ENCODE measurements at regions not wholly inside any gene's neighbourhood (a gene's known extent, or its start where the extent isn't known, plus 50 kb on each side); places are given as distances from the start of the nearest gene placed in this dataset.

DNA sequence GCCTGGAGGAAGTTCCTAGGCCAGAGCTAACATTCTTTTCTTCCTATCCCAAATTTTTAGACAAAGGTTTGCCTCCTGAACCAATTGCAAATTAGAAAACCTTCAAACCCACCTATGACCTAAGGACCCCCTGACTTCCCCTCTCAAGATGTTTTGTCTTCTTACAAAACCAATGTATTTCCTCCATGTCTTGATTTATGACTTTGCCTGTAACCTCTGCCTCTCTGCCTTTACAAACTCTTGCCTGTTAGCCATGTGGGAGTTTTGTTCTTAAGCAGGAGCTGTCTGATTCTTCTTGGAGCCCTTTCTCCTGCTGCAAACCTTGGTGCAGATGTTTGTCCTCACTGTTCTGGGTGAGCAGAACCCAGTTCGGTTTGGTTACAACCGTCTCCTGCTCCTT lies 222.3 kb upstream of the BOD1L1 start:
- DNase-seq (ENCODE audit: low spot score): no peak

DNA sequence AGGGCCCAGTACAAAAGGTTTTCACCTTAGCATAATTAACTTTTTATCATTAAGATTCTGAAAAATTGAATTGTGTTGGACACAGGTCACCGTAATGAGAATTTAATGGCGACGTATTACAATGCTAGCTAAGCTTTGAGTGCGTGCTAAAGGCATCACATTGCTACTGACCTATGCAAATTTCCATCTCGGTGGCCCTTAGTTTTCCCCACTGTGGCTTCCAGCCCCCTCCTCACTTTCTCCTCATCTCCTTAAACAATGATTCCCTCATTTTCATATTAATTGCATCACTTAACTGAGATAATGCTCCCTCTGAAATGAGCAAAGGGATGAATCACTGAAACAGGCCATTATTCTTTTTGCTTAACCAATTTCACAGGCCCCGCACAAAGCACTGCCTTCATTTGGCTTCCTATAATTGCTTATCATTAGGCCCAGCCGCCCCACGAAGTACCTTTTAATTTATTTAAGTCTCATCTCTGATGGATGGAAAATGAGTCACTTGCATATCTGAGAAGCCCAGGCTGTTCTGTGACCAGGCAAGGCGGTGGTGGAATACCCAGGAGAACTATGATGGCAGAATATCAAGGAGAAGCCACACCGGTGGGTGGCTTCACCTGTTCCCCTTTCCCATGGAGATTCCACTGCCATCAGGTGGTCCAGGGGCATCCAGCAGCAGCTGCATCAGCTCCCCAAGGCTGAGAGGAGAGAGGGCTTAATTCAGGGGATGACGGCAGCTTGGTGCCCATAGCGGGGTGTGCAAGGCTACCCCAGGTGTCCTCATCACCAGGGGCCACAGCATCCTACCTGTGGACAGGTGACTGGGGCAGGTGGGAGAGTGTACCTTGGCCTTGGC lies 223.8 kb upstream of the BOD1L1 start:
- no peak for DNase-seq (ENCODE audit: low spot score)

DNA sequence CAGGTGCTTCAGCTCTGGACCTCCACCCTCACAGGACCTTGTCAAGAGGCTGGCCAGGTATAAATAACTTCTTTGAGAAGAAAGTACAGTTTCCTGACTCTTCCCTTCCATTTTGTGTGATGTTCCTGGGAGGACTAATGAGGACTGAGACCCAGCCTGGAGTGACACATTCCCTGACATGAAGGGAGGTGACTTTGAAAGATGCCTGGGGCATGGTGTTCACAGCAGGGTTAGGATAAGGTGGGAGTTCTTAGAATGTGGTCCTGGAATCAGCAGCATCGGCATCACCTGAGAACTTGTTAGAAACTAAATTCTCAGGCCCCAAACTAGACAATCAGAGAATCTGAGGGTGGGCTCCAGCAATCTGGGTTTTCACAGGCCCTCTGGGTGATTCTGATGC lies 224.9 kb upstream of the BOD1L1 start:
- DNase-seq (ENCODE audit: low spot score): no peak

DNA sequence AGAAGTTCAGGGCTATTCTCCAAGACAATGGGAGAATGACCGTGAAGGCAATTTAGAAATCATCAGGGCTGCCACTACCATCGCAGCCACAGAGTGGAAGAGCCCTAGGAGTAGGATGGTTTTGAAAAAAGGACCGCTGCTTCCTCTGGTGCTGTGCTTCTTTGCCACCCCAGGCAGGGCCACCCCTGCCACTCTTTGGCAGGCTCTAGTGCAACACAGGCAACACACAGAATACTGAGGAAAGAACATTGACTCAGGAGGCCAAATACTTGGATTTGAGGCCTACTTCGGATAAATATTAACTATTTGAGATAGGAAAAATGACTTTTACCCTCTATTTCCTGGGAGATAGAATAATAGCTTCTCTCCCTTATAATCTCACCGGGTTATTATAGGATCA lies 228.9 kb upstream of the BOD1L1 start:
- DNase-seq (ENCODE audit: low spot score): no peak

DNA sequence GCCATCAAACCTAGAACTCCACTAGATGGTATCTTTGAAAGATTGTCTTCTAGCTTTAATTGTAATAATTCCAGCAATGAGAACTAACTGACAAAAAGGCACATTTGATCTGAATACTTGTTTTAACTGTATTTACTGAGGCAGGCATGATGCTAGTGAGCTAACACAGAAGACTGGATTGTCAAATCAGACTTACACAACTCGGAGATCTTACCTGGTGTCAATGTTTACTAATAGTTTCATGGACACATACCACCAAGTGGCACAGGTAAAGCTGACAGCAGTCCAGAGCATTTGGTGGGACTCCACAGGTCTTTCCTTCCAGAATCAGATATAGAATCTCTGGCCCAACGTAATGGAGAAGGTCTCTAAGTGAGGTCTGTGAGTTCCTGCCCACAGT lies 229.9 kb upstream of the BOD1L1 start:
- DNase-seq (ENCODE audit: low spot score): no peak

DNA sequence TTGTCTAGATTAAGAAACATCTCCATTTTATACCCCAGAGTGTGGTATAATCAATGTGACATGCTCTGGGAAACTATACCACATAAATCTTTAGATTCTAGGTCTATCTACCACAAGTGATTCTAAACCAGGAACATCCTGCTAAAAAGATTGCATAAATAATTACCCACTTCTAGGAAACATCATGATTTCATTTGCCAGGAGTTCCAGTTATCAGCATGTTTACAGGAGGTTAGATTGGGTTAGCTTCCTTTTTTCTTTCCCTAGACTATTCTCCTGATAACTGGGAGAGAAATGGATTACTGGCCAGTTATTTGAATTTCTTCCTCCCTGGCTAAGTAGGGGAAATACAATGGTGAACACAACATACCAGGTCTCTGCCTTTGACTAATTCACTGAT lies 230.3 kb upstream of the BOD1L1 start:
- no peak for DNase-seq (ENCODE audit: low spot score)

DNA sequence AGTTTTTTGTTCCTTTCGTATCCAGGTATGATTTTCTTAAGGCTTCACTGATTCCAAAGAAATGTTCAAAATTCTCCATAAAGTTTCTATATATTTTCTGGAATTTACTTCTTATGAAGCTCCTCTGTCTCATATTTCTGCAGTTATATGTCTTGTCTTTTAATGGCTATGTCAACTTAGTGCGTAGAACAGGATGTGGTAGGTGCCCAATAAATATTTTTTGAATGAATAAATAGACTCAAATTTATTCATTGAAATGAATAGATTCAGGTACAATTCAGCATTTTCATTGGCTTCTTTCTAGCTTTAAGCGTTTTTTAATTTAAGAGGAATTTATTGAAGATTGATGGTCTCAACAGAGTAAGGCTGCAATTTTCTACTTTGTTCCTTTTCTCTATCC lies 231.9 kb upstream of the BOD1L1 start:
- no peak for DNase-seq (ENCODE audit: low spot score)

DNA sequence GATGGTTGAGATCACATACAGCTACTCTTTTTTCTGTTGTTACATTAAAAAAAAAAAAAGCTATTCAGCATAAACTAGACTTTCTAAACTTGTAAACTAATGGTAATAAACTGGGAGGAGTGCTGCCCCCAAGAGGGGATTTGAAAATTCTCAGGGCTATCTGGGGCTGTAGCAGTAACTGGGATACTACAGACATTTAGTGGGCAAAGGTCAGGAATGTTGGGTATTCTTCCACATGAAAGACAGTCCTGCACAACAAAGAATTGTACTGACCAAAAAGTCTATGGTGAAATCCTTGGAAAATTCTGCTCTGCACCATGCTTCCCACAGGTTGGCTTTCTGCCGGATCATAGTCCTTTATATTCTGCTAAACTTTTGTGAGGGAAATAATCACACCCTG lies 232.6 kb upstream of the BOD1L1 start:
- no peak for DNase-seq (ENCODE audit: low spot score)

DNA sequence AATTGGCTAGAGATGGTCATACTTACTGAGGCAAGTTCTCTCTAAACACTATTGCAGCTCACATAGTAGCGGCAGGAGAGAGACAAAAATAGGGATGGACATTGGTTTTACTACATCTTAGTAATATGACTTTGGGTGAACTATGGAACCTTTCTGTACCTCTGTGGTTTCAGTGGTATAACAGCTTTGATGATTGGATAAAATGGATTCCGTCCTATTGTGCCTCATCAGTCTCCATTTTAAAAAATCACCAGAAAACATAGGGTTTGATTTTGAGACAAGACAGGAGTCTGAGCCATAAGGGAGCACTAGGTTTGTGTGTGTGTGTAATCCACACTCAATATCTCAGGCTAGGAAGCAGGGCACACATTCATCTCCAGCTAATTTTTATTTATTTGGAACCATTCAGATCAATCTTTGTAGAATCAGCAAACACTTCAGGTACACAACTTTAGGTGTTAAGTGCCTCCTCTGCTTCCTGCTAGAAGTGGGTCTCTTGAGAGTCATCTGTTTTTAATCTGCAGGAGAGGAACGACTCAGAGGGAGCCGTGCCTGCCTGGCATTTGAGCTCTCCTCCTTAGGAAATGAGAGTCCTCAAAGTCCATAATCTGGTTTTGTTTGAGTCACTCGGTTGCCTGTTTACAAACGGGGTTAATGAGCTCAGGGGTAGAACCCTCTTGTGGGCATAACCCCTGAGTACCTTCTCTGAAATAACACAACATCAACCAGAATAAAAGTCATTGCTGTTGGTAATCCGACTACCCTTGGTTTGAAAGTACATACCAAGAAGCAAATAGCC lies 238.5 kb upstream of the BOD1L1 start:
- DNase-seq (ENCODE audit: low spot score): no peak

DNA sequence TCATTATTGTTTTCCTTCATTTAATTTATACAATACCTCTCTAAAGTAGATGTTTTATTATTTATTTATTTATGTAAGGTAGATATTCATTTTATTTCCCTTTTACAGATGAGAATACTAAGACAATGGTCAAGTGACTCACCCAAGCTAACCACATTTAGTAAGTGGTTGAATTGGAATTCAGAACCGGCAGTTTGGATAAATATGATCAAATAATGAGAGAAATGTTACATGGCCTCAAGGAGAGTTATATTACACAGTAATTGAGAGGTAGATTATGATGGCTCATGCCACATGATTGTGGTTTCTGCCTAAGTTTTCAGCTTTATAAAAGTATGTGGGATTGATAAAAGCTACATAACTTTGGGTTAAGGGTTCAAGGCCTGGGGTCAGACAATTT lies 239.4 kb upstream of the BOD1L1 start:
- no peak for DNase-seq (ENCODE audit: low spot score)

DNA sequence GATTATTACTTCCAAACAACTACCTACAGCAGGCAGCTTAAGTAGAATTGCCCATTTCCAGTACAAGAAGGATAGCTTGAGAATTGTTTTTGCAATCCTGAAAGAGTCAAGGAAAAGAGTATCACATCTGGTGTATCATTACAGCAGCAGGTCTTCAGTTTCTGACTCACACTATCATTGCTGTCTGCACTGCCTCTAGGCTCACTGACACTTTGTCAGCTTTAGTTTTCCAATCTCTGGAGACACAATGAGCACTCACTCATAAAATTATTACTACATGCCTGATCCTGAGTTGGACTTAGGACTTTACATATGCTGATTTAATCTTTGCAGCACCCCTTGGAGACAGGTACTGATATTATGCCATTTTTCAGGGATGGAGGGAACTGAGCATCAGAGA lies 244.6 kb upstream of the BOD1L1 start:
- no peak for DNase-seq (ENCODE audit: low spot score)

DNA sequence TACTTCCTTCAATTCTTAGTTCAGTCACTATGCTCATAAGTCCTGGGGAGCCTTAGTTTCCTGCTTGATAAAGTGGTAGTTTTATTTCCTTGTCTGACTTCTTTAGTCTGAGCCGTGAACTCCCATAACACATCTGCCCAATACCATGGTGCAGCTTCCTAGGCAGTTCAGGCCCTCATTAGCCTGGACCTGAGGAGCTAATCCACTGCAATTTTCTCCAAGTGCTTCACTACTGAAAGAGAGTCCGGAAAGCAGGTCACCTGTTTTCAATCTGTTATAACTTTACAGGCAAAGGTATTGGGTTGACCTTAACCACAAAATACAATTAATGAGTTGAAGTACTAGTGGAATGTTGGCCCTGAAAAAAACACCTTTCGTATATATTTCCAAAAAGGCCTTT lies 245.4 kb upstream of the BOD1L1 start:
- no peak for DNase-seq (ENCODE audit: low spot score)

DNA sequence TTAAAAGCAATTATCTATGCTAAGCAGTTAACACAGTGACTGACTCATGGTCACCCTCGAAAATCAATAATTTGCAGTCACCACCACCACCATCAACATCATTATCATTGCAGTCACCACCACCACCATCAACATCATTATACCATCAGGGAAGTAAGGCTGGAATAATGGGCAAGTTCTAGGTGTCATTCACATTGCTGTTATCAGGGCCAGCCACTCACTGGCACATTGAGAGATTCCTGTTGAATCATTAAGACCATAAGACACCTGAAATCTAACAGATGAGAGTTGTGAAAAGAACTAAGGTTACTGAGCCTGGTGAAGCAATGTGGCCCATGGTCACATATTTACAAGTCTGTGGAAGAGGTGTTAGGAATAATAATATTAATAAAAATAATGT lies 247.7 kb upstream of the BOD1L1 start:
- DNase-seq (ENCODE audit: low spot score): no peak

DNA sequence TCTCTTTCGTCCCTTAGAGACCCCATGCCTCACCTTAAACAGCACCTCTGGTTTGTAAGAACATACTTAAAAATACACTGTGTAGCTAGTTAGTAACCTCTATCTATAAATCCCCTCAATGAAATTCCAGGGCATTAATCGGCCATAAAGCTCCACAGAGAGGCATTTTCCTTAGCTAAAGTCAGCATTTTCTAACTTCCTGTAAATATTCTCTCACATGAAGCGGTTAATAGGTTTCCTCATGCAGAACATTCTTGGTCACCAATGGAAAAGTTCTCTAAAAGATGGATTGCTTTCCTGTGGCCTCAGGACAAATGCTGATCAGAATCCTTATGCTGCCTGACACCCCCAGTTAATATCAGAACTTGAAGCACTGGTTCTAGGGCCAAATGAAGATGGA lies 248.6 kb upstream of the BOD1L1 start:
- DNase-seq (ENCODE audit: low spot score): no peak

DNA sequence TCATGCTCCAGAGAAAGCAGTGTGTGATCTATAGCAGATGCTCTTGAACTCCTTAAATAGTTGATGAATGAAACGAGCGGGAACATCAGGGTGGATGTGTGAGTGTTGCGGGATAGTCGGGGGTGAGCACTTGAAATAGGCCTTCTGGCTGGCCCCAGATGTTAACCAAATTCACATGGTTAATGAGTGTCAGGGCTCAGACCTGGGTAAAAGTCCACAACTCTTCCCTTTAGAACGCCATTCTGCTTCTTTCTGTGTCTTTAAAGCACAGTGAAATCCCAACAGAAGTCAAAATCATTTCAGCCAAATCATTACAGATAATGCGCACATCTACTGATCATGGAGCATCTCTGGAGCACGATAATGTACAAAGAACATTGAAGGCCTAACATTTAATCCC lies 249.4 kb upstream of the BOD1L1 start:
- DNase-seq (ENCODE audit: low spot score): no peak

DNA sequence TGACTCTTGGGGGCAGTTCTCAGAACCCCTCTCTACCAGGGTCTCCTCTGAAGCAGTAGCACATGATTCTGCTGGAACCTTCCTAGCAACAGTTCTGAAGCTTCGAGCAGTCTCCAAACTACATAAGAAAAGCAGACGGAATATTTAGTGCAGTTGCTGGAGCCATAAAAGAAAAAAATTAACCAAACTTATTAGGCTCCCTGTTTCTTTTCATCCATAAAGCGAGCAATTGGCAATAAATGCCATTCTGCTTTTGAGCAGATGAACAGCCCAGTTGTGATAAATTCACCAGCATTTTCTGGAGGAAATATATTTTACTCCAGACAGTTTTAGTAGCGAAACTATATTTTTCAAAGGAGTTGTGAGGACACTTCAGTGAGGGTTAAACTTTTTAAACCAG lies 250.1 kb upstream of the BOD1L1 start:
- no peak for DNase-seq (ENCODE audit: low spot score)

DNA sequence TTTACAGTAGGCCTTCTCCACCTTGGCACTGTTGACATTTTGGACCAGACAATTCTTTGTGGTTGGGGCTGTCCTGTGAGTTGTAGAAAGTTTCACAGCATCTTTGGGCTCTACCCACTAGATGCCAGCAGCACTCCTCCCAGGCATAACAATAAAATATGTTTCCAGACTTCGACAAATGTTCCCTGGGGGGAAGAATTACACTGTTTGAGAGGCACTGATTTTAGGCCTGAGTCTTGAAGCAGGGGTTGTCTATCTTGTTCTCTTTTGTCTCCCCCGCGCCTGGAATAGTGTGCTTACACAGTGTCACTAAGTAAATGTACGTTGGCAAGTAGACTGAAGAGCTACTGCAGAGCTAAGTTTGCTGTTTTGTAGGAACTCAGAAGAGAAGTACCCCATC lies 254.4 kb upstream of the BOD1L1 start:
- DNase-seq (ENCODE audit: low spot score): no peak

DNA sequence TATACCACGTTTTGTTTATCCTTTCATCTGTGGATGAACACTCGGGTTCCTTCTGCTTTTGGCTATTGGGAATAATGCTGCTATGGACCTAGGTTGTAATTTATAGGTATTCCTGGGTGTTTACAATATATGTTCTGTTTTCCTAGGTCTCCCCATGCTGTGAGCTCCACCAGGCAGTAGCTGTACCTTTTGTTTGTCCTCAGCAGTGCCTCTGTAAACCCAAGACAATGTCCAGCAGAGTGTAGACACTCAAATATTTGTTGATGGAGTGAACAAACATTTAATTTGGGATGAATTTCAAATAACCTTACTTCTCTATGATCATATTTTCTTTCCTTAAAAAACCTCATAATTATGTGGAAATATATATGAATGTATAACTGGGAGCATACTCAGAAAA lies 259.5 kb upstream of the BOD1L1 start:
- no peak for DNase-seq (ENCODE audit: low spot score)

DNA sequence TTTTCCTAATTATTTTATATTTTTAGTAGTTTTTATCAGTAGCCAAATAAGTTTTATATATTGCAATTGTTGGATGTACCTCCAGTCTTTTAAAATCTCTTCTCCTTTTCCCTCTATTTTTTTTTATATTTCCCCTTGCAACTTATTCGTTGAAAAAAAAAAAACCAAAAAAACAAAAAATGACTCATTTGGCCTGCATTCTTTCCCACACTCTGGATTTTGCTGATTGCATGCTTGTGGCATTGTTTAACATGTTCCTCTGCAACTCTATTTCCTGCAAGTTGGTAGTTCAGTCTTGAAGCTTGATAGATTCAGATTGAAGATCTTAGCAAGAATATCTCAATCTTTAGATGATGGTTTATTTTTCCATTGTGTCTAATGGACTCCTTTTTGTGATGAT lies 260.6 kb upstream of the BOD1L1 start:
- no peak for DNase-seq (ENCODE audit: low spot score)

DNA sequence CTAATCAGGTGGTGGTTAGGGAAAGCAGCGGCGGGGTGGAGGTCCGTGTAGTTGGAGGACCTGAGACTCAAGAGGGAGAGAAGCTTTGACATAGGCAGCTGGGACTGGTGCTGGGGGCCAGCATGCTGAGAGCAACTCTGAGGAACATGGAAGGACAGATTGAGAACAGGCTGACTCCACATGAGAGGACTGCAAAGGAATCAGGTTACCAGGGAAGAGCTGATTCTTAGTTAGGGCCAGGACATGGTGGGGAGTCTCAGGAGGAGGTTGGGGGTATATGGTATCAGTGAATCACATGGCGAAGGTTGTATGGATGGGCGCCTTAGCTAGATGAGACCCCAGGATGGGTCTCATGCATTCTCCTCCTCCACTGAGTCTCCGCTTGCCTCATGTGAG lies 264.0 kb upstream of the BOD1L1 start:
- DNase-seq (ENCODE audit: low spot score): no peak

DNA sequence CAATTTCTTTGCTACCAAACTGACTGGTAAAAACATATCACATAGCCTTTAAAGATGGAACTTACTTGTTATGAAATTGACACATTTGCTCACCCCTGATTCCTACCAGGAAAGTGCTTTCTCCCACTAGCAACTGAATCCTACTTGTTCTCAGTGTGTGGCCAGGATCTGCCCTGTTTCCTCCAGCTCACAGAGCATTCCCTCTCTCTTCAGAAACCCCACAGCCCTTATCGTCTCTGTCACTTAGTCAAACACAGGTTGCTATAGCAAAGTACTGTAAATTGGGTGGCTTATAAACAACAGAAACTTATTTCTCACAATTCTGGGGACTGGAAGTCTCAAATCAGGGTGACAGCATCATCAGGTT lies 265.2 kb upstream of the BOD1L1 start:
- no peak for DNase-seq (ENCODE audit: low spot score)

DNA sequence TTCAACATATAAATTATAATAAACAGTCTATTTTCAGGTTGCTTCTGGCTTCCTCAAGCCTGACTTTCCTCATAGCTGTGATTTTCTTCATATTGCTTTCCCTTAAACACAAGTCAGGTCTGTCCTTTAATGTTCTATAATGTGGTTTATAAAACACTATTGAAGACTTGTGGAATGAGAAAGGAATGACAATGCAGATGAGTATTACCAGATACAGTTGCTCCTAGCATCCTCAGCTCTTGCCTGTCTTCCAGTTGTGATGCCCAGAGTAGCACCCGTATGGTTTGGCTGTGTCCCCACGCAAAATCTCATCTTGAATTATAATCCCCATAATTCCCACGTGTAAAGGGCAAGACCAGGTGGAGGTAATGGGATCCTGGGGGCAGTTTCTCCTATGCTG lies 265.7 kb upstream of the BOD1L1 start:
- DNase-seq (ENCODE audit: low spot score): no peak

DNA sequence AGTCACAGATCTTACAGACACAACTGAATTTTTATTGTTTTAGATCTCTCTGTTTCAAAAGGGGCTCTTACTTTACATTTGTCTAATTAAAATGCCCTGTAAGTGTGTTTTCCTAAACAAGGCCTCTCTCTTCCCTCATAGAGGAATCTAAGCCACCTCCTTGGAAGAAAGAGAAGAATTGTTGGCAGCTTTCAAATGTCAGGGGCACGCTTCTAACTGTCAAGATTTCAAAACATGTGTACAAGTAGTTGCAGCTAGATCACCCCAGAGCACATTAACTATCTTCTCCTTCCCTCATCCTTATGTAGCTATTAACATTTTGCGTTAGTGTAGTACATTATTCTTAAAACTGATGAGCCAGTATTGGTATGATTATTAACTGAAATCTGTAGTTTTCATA lies 266.5 kb upstream of the BOD1L1 start:
- no peak for DNase-seq (ENCODE audit: low spot score)

DNA sequence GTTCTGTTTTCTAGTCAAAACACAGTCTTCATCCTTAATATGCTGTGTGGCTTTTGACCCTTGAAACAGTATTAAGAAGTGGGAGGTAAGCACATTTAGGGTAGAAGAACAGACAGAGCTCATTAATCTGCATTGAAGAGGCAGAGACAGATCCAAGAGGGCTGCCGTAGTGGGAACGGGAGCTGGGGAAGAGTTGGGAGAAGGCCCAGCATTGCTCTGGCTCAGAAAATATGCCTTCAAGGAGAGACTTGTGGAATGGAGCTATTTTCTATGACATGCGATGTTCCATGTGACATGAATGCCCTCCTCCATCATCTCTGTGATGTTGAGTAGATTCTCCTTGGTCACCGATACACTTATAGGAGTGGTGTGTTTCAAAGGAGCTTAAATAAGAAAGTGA lies 273.3 kb upstream of the BOD1L1 start:
- peak; percentile 16 for DNase-seq (ENCODE audit: low spot score)

All from ecto neural progenitor cell (in vitro differentiated cells).